Lower leg skin (tissue), 4 donors: ENCODE measurements at regions not wholly inside any gene's neighbourhood (a gene's known extent, or its start where the extent isn't known, plus 50 kb on each side); places are given as distances from the start of the nearest gene placed in this dataset.
"Not testable (repeated sequence)": the region's sequence is repeated elsewhere in the genome, so short reads cannot be mapped to it uniquely, and the experiment has no call there.

ENCODE experiments used
- DNase-seq, 2 donors: peaks; one replicate each; pipeline ENCODE4 v3.0.0-alpha.2; 2019; ENCODE audit warnings: low spot score in 2 of 2
- H3K4me3 ChIP-seq: fragments of 200-600 bp; sonication (generic); 2 replicates; pipeline ENCODE4 v1.5.1; 2017; ENCODE audit warnings: mild to moderate bottlenecking, low read depth; ENCODE audit not compliant: poor library complexity, severe bottlenecking
- POLR2A ChIP-seq, 2 donors: fragments of 450-650 bp; IDR thresholded peaks; one replicate each; pipeline ENCODE4 v1.6.1; 2016 to 2017; ENCODE audit warnings: antibody characterized with exemption in 2 of 2, mild to moderate bottlenecking in 1 of 2, moderate library complexity in 1 of 2
- WGBS, 2 donors: methylation state at CpG; one replicate each; pipeline ENCODE4 v1.1.5; 2018; 5-methylcytosine and 5-hydroxymethylcytosine counted together
- intact Hi-C: fragments of 100-400 bp; cut with DNase I; formaldehyde crosslinking; loops from one replicate; pipeline ENCODE4 v1.15.0; 2023; ENCODE audit warnings: low total_unique reads
- TF ChIP-seq, protein P1 (sequence below), 3 donors: fragments of 450-650 bp; IDR thresholded peaks; one replicate each; pipeline ENCODE4 v1.5.1; 2016; ENCODE audit warnings: antibody characterized with exemption in 3 of 3, mild to moderate bottlenecking in 3 of 3, moderate library complexity in 2 of 3

DNA sequence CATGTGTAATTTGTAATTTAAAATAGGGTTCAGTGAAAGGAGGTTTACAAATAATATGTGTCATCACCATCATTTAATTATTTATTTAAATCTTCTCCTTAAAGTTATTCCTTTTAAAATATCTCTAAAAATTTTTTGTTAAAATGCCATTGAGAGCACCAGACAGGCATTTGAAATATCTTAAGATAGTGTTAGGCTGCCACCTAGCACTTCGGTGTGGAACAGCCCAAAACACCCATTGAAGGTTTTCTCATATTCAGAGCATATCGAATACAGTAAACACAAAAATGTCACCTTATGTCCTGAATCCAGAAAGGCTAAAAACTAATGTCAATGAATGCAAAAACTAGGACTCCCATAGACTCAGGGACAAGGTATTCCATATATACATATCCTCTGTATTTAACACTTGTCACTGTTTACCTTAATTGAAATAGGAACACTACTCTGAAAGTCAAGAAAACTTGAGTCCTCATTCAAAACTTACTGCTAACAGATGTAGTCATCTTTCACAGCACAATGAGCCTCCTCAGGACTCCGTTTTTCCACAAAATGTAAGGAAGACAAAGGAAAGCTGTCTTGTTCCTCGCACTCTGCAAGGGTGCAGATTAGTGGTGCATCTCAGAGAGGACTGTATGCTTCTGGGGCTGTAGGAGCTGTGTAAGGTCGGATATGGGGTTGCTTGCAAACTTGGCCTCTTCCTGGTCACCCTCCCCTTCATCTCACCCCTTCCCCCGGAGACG, 329.5 kb downstream of the PAX3 start:
- 50 to 53% methylated on average over 7 of the region's 7 CpGs for WGBS, 2 donors
- TF ChIP-seq, protein P1, sequence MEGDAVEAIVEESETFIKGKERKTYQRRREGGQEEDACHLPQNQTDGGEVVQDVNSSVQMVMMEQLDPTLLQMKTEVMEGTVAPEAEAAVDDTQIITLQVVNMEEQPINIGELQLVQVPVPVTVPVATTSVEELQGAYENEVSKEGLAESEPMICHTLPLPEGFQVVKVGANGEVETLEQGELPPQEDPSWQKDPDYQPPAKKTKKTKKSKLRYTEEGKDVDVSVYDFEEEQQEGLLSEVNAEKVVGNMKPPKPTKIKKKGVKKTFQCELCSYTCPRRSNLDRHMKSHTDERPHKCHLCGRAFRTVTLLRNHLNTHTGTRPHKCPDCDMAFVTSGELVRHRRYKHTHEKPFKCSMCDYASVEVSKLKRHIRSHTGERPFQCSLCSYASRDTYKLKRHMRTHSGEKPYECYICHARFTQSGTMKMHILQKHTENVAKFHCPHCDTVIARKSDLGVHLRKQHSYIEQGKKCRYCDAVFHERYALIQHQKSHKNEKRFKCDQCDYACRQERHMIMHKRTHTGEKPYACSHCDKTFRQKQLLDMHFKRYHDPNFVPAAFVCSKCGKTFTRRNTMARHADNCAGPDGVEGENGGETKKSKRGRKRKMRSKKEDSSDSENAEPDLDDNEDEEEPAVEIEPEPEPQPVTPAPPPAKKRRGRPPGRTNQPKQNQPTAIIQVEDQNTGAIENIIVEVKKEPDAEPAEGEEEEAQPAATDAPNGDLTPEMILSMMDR (IDR thresholded peaks at IDR 0.05): no peak
- no peak for TF ChIP-seq POLR2A (IDR thresholded peaks at IDR 0.05)
- intact Hi-C loops: no loop called here
- no peak overlapping the region for H3K4me3 ChIP-seq
- DNase-seq: no peak

DNA sequence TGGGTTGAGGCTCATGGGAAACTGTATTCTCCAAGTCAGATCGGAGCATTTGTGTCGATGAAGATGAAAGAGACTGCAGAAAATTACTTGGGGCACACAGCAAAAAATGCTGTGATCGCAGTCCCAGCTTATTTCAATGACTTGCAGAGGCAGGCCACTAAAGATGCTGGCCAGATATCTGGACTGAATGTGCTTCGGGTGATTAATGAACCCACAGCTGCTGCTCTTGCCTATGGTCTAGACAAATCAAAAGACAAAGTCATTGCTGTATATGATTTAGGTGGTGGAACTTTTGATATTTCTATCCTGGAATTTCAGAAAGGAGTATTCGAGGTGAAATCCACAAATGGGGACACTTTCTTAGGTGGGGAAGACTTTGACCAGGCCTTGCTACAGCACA, 336.6 kb downstream of the PAX3 start:
- H3K4me3 ChIP-seq: no peak overlapping the region
- no peak for TF ChIP-seq POLR2A (IDR thresholded peaks at IDR 0.05)
- TF ChIP-seq, protein P1 (IDR thresholded peaks at IDR 0.05): no peak
- 82% methylated on average over 5 of the region's 5 CpGs for WGBS, 2 donors
- intact Hi-C loops: no loop called here
- no peak for DNase-seq

DNA sequence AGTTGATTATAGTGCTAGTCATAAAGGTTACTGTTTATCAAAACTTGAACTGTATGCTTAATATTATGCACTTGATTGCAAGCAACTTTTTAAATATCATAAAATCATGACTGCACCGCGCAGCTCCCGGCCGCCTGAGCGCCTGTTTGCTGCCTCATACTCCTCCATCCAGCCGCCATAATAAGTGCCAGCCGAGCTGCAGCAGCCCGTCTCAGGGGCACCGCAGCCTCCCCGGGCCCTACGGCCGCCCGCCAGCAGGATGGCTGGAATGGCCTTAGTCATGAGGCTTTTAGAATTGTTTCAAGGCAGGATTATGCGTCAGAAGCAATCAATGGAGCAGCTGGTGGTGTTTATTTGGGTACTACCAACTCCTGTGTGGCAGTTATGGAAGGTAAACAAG, 337.2 kb downstream of the PAX3 start:
- intact Hi-C loops: no loop called here
- H3K4me3 ChIP-seq: no peak overlapping the region
- TF ChIP-seq, protein P1 (IDR thresholded peaks at IDR 0.05): no peak
- TF ChIP-seq POLR2A (IDR thresholded peaks at IDR 0.05): no peak
- WGBS, 2 donors: 91 to 96% methylated on average over 14 of the region's 14 CpGs
- no peak for DNase-seq

- no peak for DNase-seq
- TF ChIP-seq POLR2A (IDR thresholded peaks at IDR 0.05): no peak
- TF ChIP-seq, protein P1 (IDR thresholded peaks at IDR 0.05): no peak
- H3K4me3 ChIP-seq: no peak overlapping the region
- WGBS, 2 donors: 90 to 93% methylated on average over 2 of the region's 2 CpGs
- intact Hi-C loops: no loop called here
These were observed 340.6 kb downstream of the PAX3 start for GRCh38 chr2:221958224-221958623.

DNA sequence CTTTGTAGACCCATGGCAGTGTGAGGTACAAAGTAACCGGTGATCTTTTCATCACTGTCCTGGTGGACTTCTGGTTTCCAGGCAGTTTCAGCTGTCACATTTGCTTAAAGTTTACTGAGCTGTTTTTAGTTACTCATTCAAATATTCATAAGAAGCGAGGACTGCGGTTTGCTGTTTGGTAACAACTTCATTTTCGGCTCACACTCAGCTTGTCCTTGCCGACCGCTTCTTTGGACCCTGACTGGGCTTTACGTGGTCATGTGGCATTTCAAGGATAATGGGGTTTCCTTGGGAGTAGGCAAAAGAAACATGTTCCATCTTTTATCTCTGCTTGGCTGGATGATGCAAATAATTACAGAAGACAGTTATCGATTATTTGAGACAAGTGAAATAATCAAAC, 350.7 kb downstream of the PAX3 start:
- intact Hi-C loops: no loop called here
- TF ChIP-seq, protein P1 (IDR thresholded peaks at IDR 0.05): no peak
- TF ChIP-seq POLR2A (IDR thresholded peaks at IDR 0.05): no peak
- no peak for DNase-seq
- H3K4me3 ChIP-seq: no peak overlapping the region
- 94 to 95% methylated on average over 8 of the region's 8 CpGs for WGBS, 2 donors

- WGBS, 2 donors: 70 to 85% methylated on average over 3 of the region's 3 CpGs
- DNase-seq, H3K4me3 ChIP-seq, intact Hi-C loops: not testable (repeated sequence)
These were observed 354.3 kb downstream of the PAX3 start for GRCh38 chr2:221944452-221944851.
